HepG2 (cell line): ENCODE measurements at regions not wholly inside any gene's neighbourhood (a gene's known extent, or its start where the extent isn't known, plus 50 kb on each side); places are given as distances from the start of the nearest gene placed in this dataset.

ENCODE experiments used
- GABPA ChIP-seq, 2 experiments: IDR thresholded peaks; 2 replicates each; pipeline ENCODE4 v1.6.1; 2011 to 2016; ENCODE audit warnings: low read depth in 2 of 2, low read length in 1 of 2, missing biosample characterization in 1 of 2, missing genetic modification characterization in 1 of 2
- GTF2F1 ChIP-seq: fragments of 150-350 bp; IDR thresholded peaks from 2 replicates; pipeline ENCODE4 v1.6.1; 2014; ENCODE audit warnings: low read length
- HNF4G ChIP-seq, 2 experiments: sonication (generic) in 1 of 2; formaldehyde crosslinking in 1 of 2; IDR thresholded peaks; 2 replicates each; pipeline versions ENCODE4 v1.4.0 to v1.6.1; 2011 to 2020; ENCODE audit warnings: borderline replicate concordance in 2 of 2, low read depth in 2 of 2, mild to moderate bottlenecking in 2 of 2, low read length in 1 of 2, missing genetic modification reagents in 1 of 2, moderate library complexity in 1 of 2
- NFKB2 ChIP-seq: sonication (generic); formaldehyde crosslinking; IDR thresholded peaks from 2 replicates; pipeline ENCODE4 v1.4.0; 2020; ENCODE audit warnings: missing genetic modification reagents, borderline replicate concordance
- SMARCE1 ChIP-seq: fragments of 450-650 bp; IDR thresholded peaks from 2 replicates; pipeline ENCODE4 v1.6.1; 2017; ENCODE audit warnings: borderline replicate concordance
- SOX13 ChIP-seq, 3 experiments: fragments of 450-650 bp in 1 of 3; sonication (generic) in 1 of 3; formaldehyde crosslinking in 1 of 3; IDR thresholded peaks in 2 of 3; conservative IDR thresholded peaks in 1 of 3; 2 replicates each; pipeline versions ENCODE4 v1.5.0 to v1.6.1; 2016 to 2020; ENCODE audit warnings: antibody characterized with exemption in 1 of 3, mild to moderate bottlenecking in 1 of 3, missing compliant biosample characterization in 1 of 3, missing genetic modification reagents in 1 of 3, moderate library complexity in 1 of 3
- TCF7L2 ChIP-seq: IDR thresholded peaks from 2 replicates; pipeline ENCODE4 v1.6.1; 2011; ENCODE audit warnings: mild to moderate bottlenecking, low read depth, low read length, moderate library complexity
- TOPORS ChIP-seq: sonication (generic); formaldehyde crosslinking; IDR thresholded peaks from 2 replicates; pipeline ENCODE4 v1.8.0; 2023; ENCODE audit warnings: mild to moderate bottlenecking, missing genetic modification reagents
- ZFY ChIP-seq: sonication (generic); formaldehyde crosslinking; IDR thresholded peaks from 2 replicates; pipeline ENCODE4 v1.4.0; 2020; ENCODE audit warnings: missing genetic modification reagents
- ZNF383 ChIP-seq: sonication (generic); formaldehyde crosslinking; IDR thresholded peaks from 2 replicates; pipeline ENCODE4 v1.4.0; 2020; ENCODE audit warnings: missing genetic modification reagents, mild to moderate bottlenecking, borderline replicate concordance
- ZNF501 ChIP-seq: sonication (generic); formaldehyde crosslinking; IDR thresholded peaks from 2 replicates; pipeline ENCODE4 v1.5.1; 2020; ENCODE audit warnings: mild to moderate bottlenecking, moderate library complexity, missing genetic modification reagents
- ZSCAN12 ChIP-seq: sonication (generic); formaldehyde crosslinking; IDR thresholded peaks from 2 replicates; pipeline ENCODE4 v1.9.0; 2021; ENCODE audit warnings: mild to moderate bottlenecking, missing genetic modification reagents
- ZSCAN29 ChIP-seq: sonication (generic); formaldehyde crosslinking; conservative IDR thresholded peaks from 2 replicates; pipeline ENCODE4 v1.4.0; 2020; ENCODE audit warnings: mild to moderate bottlenecking, missing genetic modification reagents
- TF ChIP-seq, protein P1 (sequence below), 2 experiments: sonication (generic) in 1 of 2; formaldehyde crosslinking in 1 of 2; IDR thresholded peaks; 2 replicates each; pipeline versions ENCODE4 v1.4.0 to v1.6.1; 2018 to 2020; ENCODE audit warnings: missing genetic modification reagents in 2 of 2, borderline replicate concordance in 1 of 2, low read depth in 1 of 2, mild to moderate bottlenecking in 1 of 2, missing biosample characterization in 1 of 2
- TF ChIP-seq, protein P2 (sequence below): sonication (generic); formaldehyde crosslinking; IDR thresholded peaks from 2 replicates; pipeline ENCODE4 v1.5.0; 2020; ENCODE audit warnings: mild to moderate bottlenecking, missing genetic modification reagents, borderline replicate concordance
- TF ChIP-seq, protein P3 (sequence below): fragments of 450-650 bp; IDR thresholded peaks from 2 replicates; pipeline ENCODE4 v1.6.1; 2016
- TF ChIP-seq, protein P4 (sequence below): sonication (generic); formaldehyde crosslinking; IDR thresholded peaks from 2 replicates; pipeline ENCODE4 v1.8.0; 2022; ENCODE audit warnings: mild to moderate bottlenecking, missing genetic modification reagents, moderate library complexity
- TF ChIP-seq, protein P5 (sequence below): IDR thresholded peaks from 2 replicates; pipeline ENCODE4 v1.6.1; 2018; ENCODE audit warnings: missing genetic modification reagents

DNA sequence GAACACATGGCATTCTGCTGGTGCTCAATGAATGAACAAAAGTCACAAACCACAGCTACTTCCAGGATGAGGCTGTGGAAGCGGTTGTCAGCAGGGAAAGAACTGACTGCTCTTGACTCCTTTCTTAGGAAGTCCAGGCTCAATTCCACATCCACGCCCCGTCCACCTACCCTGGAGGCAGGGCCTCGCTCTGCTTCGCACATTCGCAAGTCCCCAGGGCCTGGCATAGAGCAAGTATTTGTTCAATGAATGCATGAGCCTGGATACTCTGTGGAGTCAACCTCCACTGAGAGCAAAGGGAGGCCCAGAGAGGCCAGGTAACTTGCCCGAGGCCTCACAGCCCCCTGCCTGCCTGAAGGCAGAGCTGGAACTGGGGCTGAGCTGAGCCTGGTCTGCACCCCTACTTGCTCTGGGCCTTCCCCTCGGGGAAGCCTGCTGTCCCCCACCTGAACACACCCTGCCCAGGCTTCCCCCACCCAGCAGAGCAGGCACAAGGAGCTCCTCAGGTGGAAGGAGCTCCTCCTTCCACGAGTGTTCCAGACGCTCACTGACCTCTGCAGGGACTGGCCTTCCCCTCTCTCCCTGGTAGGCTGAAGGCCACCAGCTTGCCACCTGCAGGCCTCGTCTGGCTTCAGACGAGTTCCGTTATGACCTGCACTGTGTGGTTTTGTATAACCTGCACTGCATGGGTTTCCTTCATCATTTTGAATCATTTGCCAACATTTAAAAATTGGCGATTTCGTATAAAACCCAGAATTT is 119.3 kb upstream of the PTPN1 start (continued):
- TF ChIP-seq ZNF383 (CRISPR knock-in tag) = no peak
- TF ChIP-seq, protein P1, sequence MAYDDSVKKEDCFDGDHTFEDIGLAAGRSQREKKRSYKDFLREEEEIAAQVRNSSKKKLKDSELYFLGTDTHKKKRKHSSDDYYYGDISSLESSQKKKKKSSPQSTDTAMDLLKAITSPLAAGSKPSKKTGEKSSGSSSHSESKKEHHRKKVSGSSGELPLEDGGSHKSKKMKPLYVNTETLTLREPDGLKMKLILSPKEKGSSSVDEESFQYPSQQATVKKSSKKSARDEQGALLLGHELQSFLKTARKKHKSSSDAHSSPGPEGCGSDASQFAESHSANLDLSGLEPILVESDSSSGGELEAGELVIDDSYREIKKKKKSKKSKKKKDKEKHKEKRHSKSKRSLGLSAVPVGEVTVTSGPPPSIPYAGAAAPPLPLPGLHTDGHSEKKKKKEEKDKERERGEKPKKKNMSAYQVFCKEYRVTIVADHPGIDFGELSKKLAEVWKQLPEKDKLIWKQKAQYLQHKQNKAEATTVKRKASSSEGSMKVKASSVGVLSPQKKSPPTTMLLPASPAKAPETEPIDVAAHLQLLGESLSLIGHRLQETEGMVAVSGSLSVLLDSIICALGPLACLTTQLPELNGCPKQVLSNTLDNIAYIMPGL (CRISPR knock-in tag; IDR thresholded peaks at IDR 0.05; ENCODE audit: borderline replicate concordance in 1 of 2, low read depth in 1 of 2) = 0 out of 4 replicates have a peak, but pooled peaks of 1 of the 2 experiments have one; percentile 13
- TF ChIP-seq HNF4G (IDR thresholded peaks at IDR 0.05; ENCODE audit: borderline replicate concordance, low read depth, low read length) = no peak
- TF ChIP-seq HNF4G (CRISPR knock-in tag; IDR thresholded peaks at IDR 0.05; ENCODE audit: borderline replicate concordance, low read depth) = no peak
- TF ChIP-seq, protein P2, sequence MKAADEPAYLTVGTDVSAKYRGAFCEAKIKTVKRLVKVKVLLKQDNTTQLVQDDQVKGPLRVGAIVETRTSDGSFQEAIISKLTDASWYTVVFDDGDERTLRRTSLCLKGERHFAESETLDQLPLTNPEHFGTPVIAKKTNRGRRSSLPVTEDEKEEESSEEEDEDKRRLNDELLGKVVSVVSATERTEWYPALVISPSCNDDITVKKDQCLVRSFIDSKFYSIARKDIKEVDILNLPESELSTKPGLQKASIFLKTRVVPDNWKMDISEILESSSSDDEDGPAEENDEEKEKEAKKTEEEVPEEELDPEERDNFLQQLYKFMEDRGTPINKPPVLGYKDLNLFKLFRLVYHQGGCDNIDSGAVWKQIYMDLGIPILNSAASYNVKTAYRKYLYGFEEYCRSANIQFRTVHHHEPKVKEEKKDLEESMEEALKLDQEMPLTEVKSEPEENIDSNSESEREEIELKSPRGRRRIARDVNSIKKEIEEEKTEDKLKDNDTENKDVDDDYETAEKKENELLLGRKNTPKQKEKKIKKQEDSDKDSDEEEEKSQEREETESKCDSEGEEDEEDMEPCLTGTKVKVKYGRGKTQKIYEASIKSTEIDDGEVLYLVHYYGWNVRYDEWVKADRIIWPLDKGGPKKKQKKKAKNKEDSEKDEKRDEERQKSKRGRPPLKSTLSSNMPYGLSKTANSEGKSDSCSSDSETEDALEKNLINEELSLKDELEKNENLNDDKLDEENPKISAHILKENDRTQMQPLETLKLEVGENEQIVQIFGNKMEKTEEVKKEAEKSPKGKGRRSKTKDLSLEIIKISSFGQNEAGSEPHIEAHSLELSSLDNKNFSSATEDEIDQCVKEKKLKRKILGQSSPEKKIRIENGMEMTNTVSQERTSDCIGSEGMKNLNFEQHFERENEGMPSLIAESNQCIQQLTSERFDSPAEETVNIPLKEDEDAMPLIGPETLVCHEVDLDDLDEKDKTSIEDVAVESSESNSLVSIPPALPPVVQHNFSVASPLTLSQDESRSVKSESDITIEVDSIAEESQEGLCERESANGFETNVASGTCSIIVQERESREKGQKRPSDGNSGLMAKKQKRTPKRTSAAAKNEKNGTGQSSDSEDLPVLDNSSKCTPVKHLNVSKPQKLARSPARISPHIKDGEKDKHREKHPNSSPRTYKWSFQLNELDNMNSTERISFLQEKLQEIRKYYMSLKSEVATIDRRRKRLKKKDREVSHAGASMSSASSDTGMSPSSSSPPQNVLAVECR (CRISPR knock-in tag) = no peak
- TF ChIP-seq SOX13 (IDR thresholded peaks at IDR 0.05) = no peak
- TF ChIP-seq SOX13 (CRISPR knock-in tag; conservative IDR thresholded peaks at IDR 0.05 in 1 of 2, IDR thresholded peaks at IDR 0.05 in 1 of 2) = no peak
- TF ChIP-seq ZFY (CRISPR knock-in tag) = peak; percentile 16; the same call in 1 of the 2 replicates
- no peak for TF ChIP-seq TOPORS
- TF ChIP-seq NFKB2 (CRISPR knock-in tag) = peak; percentile 67; the same call in 1 of the 2 replicates
- TF ChIP-seq ZSCAN29 (CRISPR knock-in tag) = no peak
- no peak for TF ChIP-seq GTF2F1
- TF ChIP-seq, protein P3, sequence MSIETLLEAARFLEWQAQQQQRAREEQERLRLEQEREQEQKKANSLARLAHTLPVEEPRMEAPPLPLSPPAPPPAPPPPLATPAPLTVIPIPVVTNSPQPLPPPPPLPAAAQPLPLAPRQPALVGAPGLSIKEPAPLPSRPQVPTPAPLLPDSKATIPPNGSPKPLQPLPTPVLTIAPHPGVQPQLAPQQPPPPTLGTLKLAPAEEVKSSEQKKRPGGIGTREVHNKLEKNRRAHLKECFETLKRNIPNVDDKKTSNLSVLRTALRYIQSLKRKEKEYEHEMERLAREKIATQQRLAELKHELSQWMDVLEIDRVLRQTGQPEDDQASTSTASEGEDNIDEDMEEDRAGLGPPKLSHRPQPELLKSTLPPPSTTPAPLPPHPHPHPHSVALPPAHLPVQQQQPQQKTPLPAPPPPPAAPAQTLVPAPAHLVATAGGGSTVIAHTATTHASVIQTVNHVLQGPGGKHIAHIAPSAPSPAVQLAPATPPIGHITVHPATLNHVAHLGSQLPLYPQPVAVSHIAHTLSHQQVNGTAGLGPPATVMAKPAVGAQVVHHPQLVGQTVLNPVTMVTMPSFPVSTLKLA = no peak
- TF ChIP-seq ZNF501 = no peak
- no peak for TF ChIP-seq GABPA (IDR thresholded peaks at IDR 0.05; ENCODE audit: low read depth, low read length)
- TF ChIP-seq GABPA (CRISPR knock-in tag; IDR thresholded peaks at IDR 0.05; ENCODE audit: low read depth) = no peak
- TF ChIP-seq TCF7L2 = no peak
- no peak for TF ChIP-seq ZSCAN12 (CRISPR knock-in tag)
- no peak for TF ChIP-seq SMARCE1
- TF ChIP-seq, protein P4, sequence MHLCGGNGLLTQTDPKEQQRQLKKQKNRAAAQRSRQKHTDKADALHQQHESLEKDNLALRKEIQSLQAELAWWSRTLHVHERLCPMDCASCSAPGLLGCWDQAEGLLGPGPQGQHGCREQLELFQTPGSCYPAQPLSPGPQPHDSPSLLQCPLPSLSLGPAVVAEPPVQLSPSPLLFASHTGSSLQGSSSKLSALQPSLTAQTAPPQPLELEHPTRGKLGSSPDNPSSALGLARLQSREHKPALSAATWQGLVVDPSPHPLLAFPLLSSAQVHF (CRISPR knock-in tag) = no peak
- TF ChIP-seq, protein P5, sequence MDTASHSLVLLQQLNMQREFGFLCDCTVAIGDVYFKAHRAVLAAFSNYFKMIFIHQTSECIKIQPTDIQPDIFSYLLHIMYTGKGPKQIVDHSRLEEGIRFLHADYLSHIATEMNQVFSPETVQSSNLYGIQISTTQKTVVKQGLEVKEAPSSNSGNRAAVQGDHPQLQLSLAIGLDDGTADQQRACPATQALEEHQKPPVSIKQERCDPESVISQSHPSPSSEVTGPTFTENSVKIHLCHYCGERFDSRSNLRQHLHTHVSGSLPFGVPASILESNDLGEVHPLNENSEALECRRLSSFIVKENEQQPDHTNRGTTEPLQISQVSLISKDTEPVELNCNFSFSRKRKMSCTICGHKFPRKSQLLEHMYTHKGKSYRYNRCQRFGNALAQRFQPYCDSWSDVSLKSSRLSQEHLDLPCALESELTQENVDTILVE (CRISPR knock-in tag) = no peak
